Lung (tissue), 11 donors: ENCODE measurements at regions not wholly inside any gene's neighbourhood (a gene's known extent, or its start where the extent isn't known, plus 50 kb on each side); places are given as distances from the start of the nearest gene placed in this dataset.

Source experiments
- ATAC-seq: fragments of 200-7000 bp; cut with Tn5 transposase; one replicate; pipeline ENCODE4 v1.9.1; 2020; ENCODE audit warnings: moderate number of reproducible peaks; ENCODE audit not compliant: insufficient read depth, low FRiP score
- DNase-seq, 3 donors: peaks; one replicate each; pipeline ENCODE4 v3.0.0-alpha.2; 2013 to 2017
- H3K27ac ChIP-seq, 2 donors: one replicate each; pipeline ENCODE4 v1.5.1; 2013; ENCODE audit warnings: mild to moderate bottlenecking in 2 of 2, moderate library complexity in 2 of 2, control low read depth in 1 of 2, inconsistent platforms in 1 of 2, low read depth in 1 of 2, low read length in 1 of 2
- H3K27me3 ChIP-seq, 3 donors: one replicate each; pipeline ENCODE4 v1.5.1; 2013; ENCODE audit warnings: low read length in 2 of 3; ENCODE audit not compliant: control insufficient read depth in 3 of 3, insufficient read depth in 3 of 3
- H3K36me3 ChIP-seq, 4 donors: one replicate each; pipeline ENCODE4 v1.5.1; 2013; ENCODE audit warnings: low read length in 4 of 4, mild to moderate bottlenecking in 1 of 4, moderate library complexity in 1 of 4; ENCODE audit not compliant: control insufficient read depth in 4 of 4, insufficient read depth in 4 of 4
- H3K4me1 ChIP-seq, 5 donors: one replicate each; pipeline ENCODE4 v1.5.1; 2013; ENCODE audit warnings: low read length in 5 of 5, mild to moderate bottlenecking in 2 of 5, moderate library complexity in 1 of 5; ENCODE audit not compliant: control insufficient read depth in 5 of 5, insufficient read depth in 5 of 5
- H3K4me3 ChIP-seq: one replicate; pipeline ENCODE4 v1.5.1; 2013; ENCODE audit warnings: mild to moderate bottlenecking, control low read depth, moderate library complexity
- H3K9ac ChIP-seq, 2 donors: one replicate each; pipeline ENCODE4 v1.5.1; 2013; ENCODE audit warnings: low read length in 2 of 2, control low read depth in 1 of 2; ENCODE audit not compliant: insufficient read depth in 1 of 2
- H3K9me3 ChIP-seq, 4 donors: one replicate each; pipeline ENCODE4 v1.5.1; 2013; ENCODE audit warnings: low read length in 3 of 4, mild to moderate bottlenecking in 1 of 4, moderate library complexity in 1 of 4; ENCODE audit not compliant: control insufficient read depth in 4 of 4, insufficient read depth in 3 of 4
- CTCF ChIP-seq: IDR thresholded peaks from 2 replicates; pipeline ENCODE4 v1.5.1; 2012; ENCODE audit warnings: mild to moderate bottlenecking; ENCODE audit errors: control extremely low read depth, extremely low read depth
- WGBS, 2 donors: extraction: QIAGEN DNeasy Blood & Tissue Kit; methylation state at CpG; one replicate each; pipeline ENCODE4 v1.1.7; 2013; 5-methylcytosine and 5-hydroxymethylcytosine counted together
- donor health status: control.
- donor health status: control.
- donor health status: Bipolar disorder and iron deficiency.
- donor health status: healthy.
- donor health status: DM: yes; HTN: yes; CAD: no.

GRCh38 chr11:130609121-130610035 is 160.9 kb downstream of the ADAMTS15 start:
- TF ChIP-seq CTCF = no peak
- 70 to 75% methylated on average over 15 of the region's 15 CpGs for WGBS, 2 donors
- peak; percentile 28 for ATAC-seq
- Histone ChIP-seq H3K27me3 (no peaks in the 10 kb centered on the region), H3K4me1 (peaks cover 3 to 29% (median 11%) of the 10 kb centered on the region in 5 donors), H3K27ac (peak overlapping the region; percentile 48 to 79), H3K9ac (no peak overlapping the region), H3K9me3 (no peaks in the 10 kb centered on the region), H3K36me3 (no peaks in the 10 kb centered on the region), H3K4me3 (no peak overlapping the region)
- no peak for DNase-seq

- no peaks in the 10 kb centered on the region for H3K9me3 ChIP-seq
- no peak overlapping the region for H3K4me3 ChIP-seq
- no peaks in the 10 kb centered on the region for H3K36me3 ChIP-seq
- TF ChIP-seq CTCF = no peak
- WGBS, 2 donors = 61 to 62% methylated on average over 5 of the region's 5 CpGs
- H3K4me1 ChIP-seq = peaks cover 2 to 18% (median 5%) of the 10 kb centered on the region in 5 donors
- no peaks in the 10 kb centered on the region for H3K27me3 ChIP-seq
- H3K9ac ChIP-seq = no peak overlapping the region
- no peak for ATAC-seq
- H3K27ac ChIP-seq = peak overlapping the region in 1 of 2 donors; percentile 24
- DNase-seq = no peak
These were observed 163.4 kb downstream of the ADAMTS15 start for GRCh38 chr11:130611791-130612251.

GRCh38 chr11:130612291-130612851 is 163.9 kb downstream of the ADAMTS15 start:
- TF ChIP-seq CTCF = no peak
- Histone ChIP-seq H3K4me1 (peaks cover 0 to 18% (median 4%) of the 10 kb centered on the region in 5 donors), H3K27me3 (no peaks in the 10 kb centered on the region), H3K9ac (no peak overlapping the region), H3K27ac (peak overlapping the region in 1 of 2 donors; percentile 24), H3K9me3 (no peaks in the 10 kb centered on the region), H3K36me3 (no peaks in the 10 kb centered on the region), H3K4me3 (no peak overlapping the region)
- DNase-seq = peak in 2 of 3 donors; percentile 28 to 37
- WGBS, 2 donors = 80 to 86% methylated on average over 2 of the region's 2 CpGs
- ATAC-seq = no peak
